ENCODE measurements at regions not wholly inside any gene's neighbourhood (a gene's known extent, or its start where the extent isn't known, plus 50 kb on each side); places are given as distances from the start of the nearest gene placed in this dataset.
"Not testable (repeated sequence)": the region's sequence is repeated elsewhere in the genome, so short reads cannot be mapped to it uniquely, and the experiment has no call there.

DNA sequence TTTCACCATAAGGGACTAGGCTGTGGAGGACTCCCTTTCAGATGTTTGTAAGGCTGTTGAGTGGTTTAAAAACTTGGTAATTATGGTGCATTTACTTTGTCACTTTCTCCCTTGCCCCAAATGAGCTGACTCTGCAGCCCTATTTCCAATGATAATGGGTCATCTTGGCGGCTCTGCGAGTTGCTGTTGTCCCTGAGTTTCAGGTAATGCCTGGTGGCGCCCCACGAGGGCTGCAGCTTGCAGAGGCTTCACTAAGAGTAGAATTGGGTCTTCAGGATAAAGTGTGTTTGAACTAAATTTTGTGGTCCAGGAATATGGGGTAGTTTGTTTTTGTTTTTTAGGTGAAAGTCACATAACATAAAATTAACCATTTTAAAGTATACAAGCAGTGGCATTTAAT is 450.1 kb upstream of the CFAP20DC start:
- no peaks in the 10 kb centered on the region for H3K36me3 ChIP-seq (ENCODE audit: low read depth)
- DNase-seq, result no peak
- intact Hi-C loops (cut with DNase I, micrococcal nuclease), result no loop called here
- TF ChIP-seq, protein P1, sequence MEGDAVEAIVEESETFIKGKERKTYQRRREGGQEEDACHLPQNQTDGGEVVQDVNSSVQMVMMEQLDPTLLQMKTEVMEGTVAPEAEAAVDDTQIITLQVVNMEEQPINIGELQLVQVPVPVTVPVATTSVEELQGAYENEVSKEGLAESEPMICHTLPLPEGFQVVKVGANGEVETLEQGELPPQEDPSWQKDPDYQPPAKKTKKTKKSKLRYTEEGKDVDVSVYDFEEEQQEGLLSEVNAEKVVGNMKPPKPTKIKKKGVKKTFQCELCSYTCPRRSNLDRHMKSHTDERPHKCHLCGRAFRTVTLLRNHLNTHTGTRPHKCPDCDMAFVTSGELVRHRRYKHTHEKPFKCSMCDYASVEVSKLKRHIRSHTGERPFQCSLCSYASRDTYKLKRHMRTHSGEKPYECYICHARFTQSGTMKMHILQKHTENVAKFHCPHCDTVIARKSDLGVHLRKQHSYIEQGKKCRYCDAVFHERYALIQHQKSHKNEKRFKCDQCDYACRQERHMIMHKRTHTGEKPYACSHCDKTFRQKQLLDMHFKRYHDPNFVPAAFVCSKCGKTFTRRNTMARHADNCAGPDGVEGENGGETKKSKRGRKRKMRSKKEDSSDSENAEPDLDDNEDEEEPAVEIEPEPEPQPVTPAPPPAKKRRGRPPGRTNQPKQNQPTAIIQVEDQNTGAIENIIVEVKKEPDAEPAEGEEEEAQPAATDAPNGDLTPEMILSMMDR (IDR thresholded peaks at IDR 0.05), result no peak
- H3K4me1 ChIP-seq (ENCODE audit: low read depth), result no peaks in the 10 kb centered on the region
- ATAC-seq, result no peak
- no peaks in the 10 kb centered on the region for H3K9me3 ChIP-seq
- H3K4me3 ChIP-seq, result no peak overlapping the region

DNA sequence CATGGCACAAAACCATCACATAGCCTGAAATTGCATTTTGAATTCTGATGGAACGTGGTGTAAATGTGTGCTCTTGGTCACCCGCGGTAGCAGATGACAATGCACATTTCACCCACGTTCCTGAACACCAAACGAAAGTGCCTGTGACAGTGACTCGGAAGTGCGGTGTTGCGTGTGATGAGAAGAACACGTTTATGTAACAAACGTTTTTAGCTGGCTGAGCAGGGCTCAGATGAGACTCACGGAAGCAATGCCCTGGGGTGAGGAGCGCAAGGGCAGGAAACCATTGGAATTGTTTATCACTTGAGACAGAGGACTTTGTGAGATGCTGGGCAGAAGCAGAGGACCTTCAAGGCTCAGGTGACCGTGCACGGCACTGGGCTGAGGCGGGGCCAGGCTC is 449.2 kb upstream of the CFAP20DC start:
- DNase-seq (no peak), ATAC-seq (no peak)
- Histone ChIP-seq H3K36me3 (ENCODE audit: low read depth) (no peaks in the 10 kb centered on the region), H3K4me3 (no peak overlapping the region), H3K9me3 (no peaks in the 10 kb centered on the region), H3K4me1 (ENCODE audit: low read depth) (no peaks in the 10 kb centered on the region)
- TF ChIP-seq, protein P1 (IDR thresholded peaks at IDR 0.05), result no peak
- intact Hi-C loops (cut with DNase I, micrococcal nuclease), result no loop called here

DNA sequence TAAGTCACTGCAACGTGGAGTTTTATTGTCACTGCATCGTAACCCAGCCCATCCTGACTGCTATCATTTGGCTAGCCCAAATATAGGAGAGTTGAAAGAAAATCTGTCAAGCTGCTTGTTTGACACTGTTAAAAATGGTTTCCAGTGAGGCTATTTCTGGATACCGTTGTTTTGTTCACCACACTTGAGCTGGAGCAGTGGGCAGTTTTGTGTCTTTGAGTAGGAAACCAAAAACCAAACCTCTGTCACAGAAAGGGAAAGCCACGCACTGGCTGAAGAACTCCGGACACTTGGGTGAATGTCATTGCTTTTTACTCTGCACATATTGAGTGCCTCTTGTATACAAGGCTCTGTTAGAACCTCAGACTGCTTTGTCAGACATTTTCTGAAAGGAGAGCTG is 446.4 kb upstream of the CFAP20DC start:
- Histone ChIP-seq H3K36me3 (ENCODE audit: low read depth) (no peaks in the 10 kb centered on the region), H3K4me3 (no peak overlapping the region), H3K4me1 (ENCODE audit: low read depth) (no peaks in the 10 kb centered on the region), H3K9me3 (no peaks in the 10 kb centered on the region)
- intact Hi-C loops (cut with DNase I, micrococcal nuclease), result no loop called here
- ATAC-seq, result no peak
- DNase-seq, result no peak
- TF ChIP-seq, protein P1 (IDR thresholded peaks at IDR 0.05), result no peak

DNA sequence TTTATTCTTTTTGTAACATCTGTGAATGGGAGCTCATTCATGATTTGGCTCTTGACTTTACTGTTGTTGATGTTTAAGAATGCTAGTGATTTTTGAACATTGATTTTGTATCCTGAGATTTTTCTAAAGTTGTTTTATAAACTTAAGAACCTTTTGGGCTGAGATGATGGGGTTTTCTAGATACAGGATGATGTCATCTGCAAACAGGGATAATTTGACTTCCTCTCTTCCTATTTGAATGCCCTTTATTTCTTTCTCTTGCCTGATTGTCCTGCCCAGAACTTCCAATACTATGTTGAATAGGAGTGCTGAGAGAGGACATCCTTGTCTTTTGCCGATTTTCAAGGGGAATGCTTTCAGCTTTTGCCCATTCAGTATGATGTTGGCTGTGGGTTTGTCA is 445.1 kb upstream of the CFAP20DC start:
- H3K4me3 ChIP-seq; H3K36me3 ChIP-seq (ENCODE audit: low read depth); H3K4me1 ChIP-seq (ENCODE audit: low read depth); intact Hi-C loops (cut with DNase I, micrococcal nuclease); DNase-seq; ATAC-seq; H3K9me3 ChIP-seq: not testable (repeated sequence)

DNA sequence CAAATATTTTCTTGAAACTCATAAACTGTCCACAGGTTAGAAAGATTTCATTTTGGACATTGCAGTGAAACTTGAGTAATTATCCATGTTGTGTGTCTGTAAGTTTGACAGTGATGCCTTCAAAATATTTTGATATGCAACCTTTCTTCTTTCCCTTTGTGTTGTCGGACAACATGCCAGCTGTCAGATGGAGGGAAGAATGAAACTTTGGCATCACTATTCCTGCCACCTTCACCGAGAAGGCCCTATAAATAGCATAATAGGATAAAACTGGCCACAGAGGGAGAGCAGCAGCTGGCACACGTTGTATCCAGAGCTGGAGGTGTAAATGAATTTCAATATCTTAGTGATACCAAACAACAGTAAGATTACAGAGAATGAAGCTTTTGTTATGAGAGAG is 436.7 kb upstream of the CFAP20DC start:
- Histone ChIP-seq H3K4me3 (no peak overlapping the region), H3K36me3 (ENCODE audit: low read depth) (no peaks in the 10 kb centered on the region), H3K4me1 (ENCODE audit: low read depth) (no peaks in the 10 kb centered on the region), H3K9me3 (no peaks in the 10 kb centered on the region)
- ATAC-seq, result no peak
- DNase-seq, result no peak
- TF ChIP-seq, protein P1 (IDR thresholded peaks at IDR 0.05), result no peak
- intact Hi-C loops (cut with DNase I, micrococcal nuclease), result no loop called here

DNA sequence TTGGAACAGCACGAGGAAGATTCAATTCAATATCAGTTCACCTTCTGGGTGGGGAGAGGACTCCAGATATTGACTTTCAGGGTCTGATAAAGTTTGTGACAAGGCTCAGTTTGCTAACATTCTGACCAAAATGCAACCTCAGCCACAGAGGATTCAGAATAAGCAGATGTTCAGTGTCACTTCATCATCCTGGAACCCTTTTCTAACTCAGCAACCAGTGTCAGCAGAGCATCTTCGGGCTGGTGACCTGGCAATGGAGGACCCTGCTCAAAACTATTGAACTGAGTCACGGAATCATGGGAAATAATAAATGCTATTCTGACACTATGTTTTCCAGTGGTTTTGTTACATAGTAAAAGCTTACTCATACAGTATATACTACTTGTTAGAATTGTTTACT is 433.4 kb upstream of the CFAP20DC start:
- TF ChIP-seq, protein P1 (IDR thresholded peaks at IDR 0.05), result no peak
- DNase-seq (no peak), ATAC-seq (no peak)
- Histone ChIP-seq H3K9me3 (no peaks in the 10 kb centered on the region), H3K36me3 (ENCODE audit: low read depth) (no peaks in the 10 kb centered on the region), H3K4me1 (ENCODE audit: low read depth) (no peaks in the 10 kb centered on the region), H3K4me3 (no peak overlapping the region)
- intact Hi-C loops (cut with DNase I, micrococcal nuclease), result no loop called here

Data from mucosa of descending colon (tissue), 3 donors.